H9 (cell line): ENCODE measurements at regions not wholly inside any gene's neighbourhood (a gene's known extent, or its start where the extent isn't known, plus 50 kb on each side); places are given as distances from the start of the nearest gene placed in this dataset.

ENCODE experiments used
- DNase-seq: peaks from one replicate; pipeline ENCODE4 v3.0.0-alpha.2; 2017
- H2AFZ ChIP-seq: one replicate; pipeline ENCODE4 v1.6.1; 2013; ENCODE audit warnings: mild to moderate bottlenecking, low read length, control low read depth, moderate library complexity
- H2AK5ac ChIP-seq: 2 replicates; pipeline ENCODE4 v1.6.1; 2013; ENCODE audit warnings: low read length, control low read depth, mixed read lengths; ENCODE audit not compliant: insufficient read length
- H2BK120ac ChIP-seq: one replicate; pipeline ENCODE4 v1.6.1; 2013; ENCODE audit warnings: low read depth, mild to moderate bottlenecking, low read length, control low read depth, inconsistent platforms; ENCODE audit not compliant: poor library complexity, severe bottlenecking
- H2BK12ac ChIP-seq: 2 replicates; pipeline ENCODE4 v1.6.1; 2013; ENCODE audit warnings: low read length, control low read depth, mixed read lengths, low read depth; ENCODE audit not compliant: insufficient read length
- H2BK15ac ChIP-seq: 2 replicates; pipeline ENCODE4 v1.6.1; 2013; ENCODE audit warnings: low read depth, low read length, control low read depth
- H2BK20ac ChIP-seq: one replicate; pipeline ENCODE4 v1.6.1; 2013; ENCODE audit warnings: low read depth, mild to moderate bottlenecking, low read length, control low read depth, inconsistent platforms; ENCODE audit not compliant: poor library complexity, severe bottlenecking
- H2BK5ac ChIP-seq: 2 replicates; pipeline ENCODE4 v1.6.1; 2013; ENCODE audit warnings: low read length, control low read depth, mixed read lengths; ENCODE audit not compliant: insufficient read length
- H3K14ac ChIP-seq: 2 replicates; pipeline ENCODE4 v1.6.1; 2013; ENCODE audit warnings: low read length, control low read depth; ENCODE audit not compliant: insufficient read depth
- H3K18ac ChIP-seq: 2 replicates; pipeline ENCODE4 v1.6.1; 2013; ENCODE audit warnings: low read depth, mild to moderate bottlenecking, mixed read lengths, low read length, control low read depth; ENCODE audit not compliant: insufficient read length
- H3K23ac ChIP-seq: 2 replicates; pipeline ENCODE4 v1.6.1; 2013; ENCODE audit warnings: low read length, control low read depth, mixed read lengths, low read depth; ENCODE audit not compliant: insufficient read length
- H3K23me2 ChIP-seq: 2 replicates; pipeline ENCODE4 v1.6.1; 2013; ENCODE audit warnings: low read depth, mild to moderate bottlenecking, mixed read lengths, low read length, control low read depth; ENCODE audit not compliant: insufficient read length, poor library complexity, severe bottlenecking
- H3K27ac ChIP-seq: 2 replicates; pipeline ENCODE4 v1.5.1; 2013; ENCODE audit warnings: low read length, control low read depth, mixed read lengths, low read depth; ENCODE audit not compliant: insufficient read length
- H3K27me3 ChIP-seq: 2 replicates; pipeline ENCODE4 v1.6.1; 2013; ENCODE audit warnings: low read length, control low read depth, inconsistent platforms; ENCODE audit not compliant: insufficient read depth
- H3K4ac ChIP-seq: 2 replicates; pipeline ENCODE4 v1.6.1; 2013; ENCODE audit warnings: low read depth, mild to moderate bottlenecking, control low read depth, inconsistent platforms, low read length, moderate library complexity
- H3K4me1 ChIP-seq: 2 replicates; pipeline ENCODE4 v1.6.1; 2013; ENCODE audit warnings: low read length, control low read depth, inconsistent platforms; ENCODE audit not compliant: insufficient read depth
- H3K4me2 ChIP-seq: 2 replicates; pipeline ENCODE4 v1.6.1; 2013; ENCODE audit warnings: low read length, control low read depth, mixed read lengths; ENCODE audit not compliant: insufficient read length, insufficient read depth
- H3K56ac ChIP-seq: 2 replicates; pipeline ENCODE4 v1.6.1; 2013; ENCODE audit warnings: low read depth, mild to moderate bottlenecking, mixed read lengths, low read length, control low read depth; ENCODE audit not compliant: insufficient read length
- H3K79me1 ChIP-seq: 2 replicates; pipeline ENCODE4 v1.6.1; 2013; ENCODE audit warnings: low read depth, mild to moderate bottlenecking, moderate library complexity, low read length, control low read depth, inconsistent platforms; ENCODE audit not compliant: insufficient read depth, poor library complexity, severe bottlenecking
- H3K79me2 ChIP-seq: 2 replicates; pipeline ENCODE4 v1.6.1; 2013; ENCODE audit warnings: low read length, control low read depth, inconsistent platforms; ENCODE audit not compliant: insufficient read depth
- H3K9ac ChIP-seq: 2 replicates; pipeline ENCODE4 v1.6.1; 2013; ENCODE audit warnings: low read length, control low read depth, mixed read lengths; ENCODE audit not compliant: insufficient read length; ENCODE audit errors: extremely low read depth
- H3K9me3 ChIP-seq: one replicate; pipeline ENCODE4 v1.6.1; 2013; ENCODE audit warnings: low read depth, low read length, inconsistent platforms; ENCODE audit not compliant: control insufficient read depth
- H3T11ph ChIP-seq: one replicate; pipeline ENCODE4 v1.6.1; 2013; ENCODE audit warnings: mild to moderate bottlenecking, low read length, control low read depth, inconsistent platforms
- H4K20me1 ChIP-seq: one replicate; pipeline ENCODE4 v1.6.1; 2013; ENCODE audit not compliant: control insufficient read depth, insufficient read length, insufficient read depth
- H4K5ac ChIP-seq: 2 replicates; pipeline ENCODE4 v1.6.1; 2013; ENCODE audit warnings: low read depth, mild to moderate bottlenecking, mixed read lengths, low read length, control low read depth; ENCODE audit not compliant: insufficient read length
- H4K8ac ChIP-seq: replicated peaks from 2 replicates; pipeline ENCODE4 v1.6.1; 2013; ENCODE audit warnings: low read length, control low read depth, mixed read lengths, low read depth; ENCODE audit not compliant: insufficient read length
- H4K91ac ChIP-seq: 2 replicates; pipeline ENCODE4 v1.6.1; 2013; ENCODE audit warnings: low read depth, mild to moderate bottlenecking, moderate library complexity, mixed read lengths, low read length, control low read depth; ENCODE audit not compliant: insufficient read length
- H3K27ac Mint-ChIP-seq, 3 experiments: 2 replicates in 2 of 3; 3 replicates in 1 of 3; pipeline ENCODE4 v1.8.0; 2020 to 2021; ENCODE audit warnings: mixed read lengths in 3 of 3, mild to moderate bottlenecking in 1 of 3, moderate library complexity in 1 of 3
- H3K27me3 Mint-ChIP-seq: 2 replicates; pipeline ENCODE4 v1.8.0; 2021; ENCODE audit warnings: low read depth, mild to moderate bottlenecking, moderate library complexity, mixed read lengths
- H3K36me3 Mint-ChIP-seq, 3 experiments: 2 replicates in 2 of 3; 3 replicates in 1 of 3; pipeline ENCODE4 v1.8.0; 2020 to 2021; ENCODE audit warnings: low read depth in 3 of 3, mixed read lengths in 3 of 3; ENCODE audit not compliant: insufficient read depth in 1 of 3
- H3K4me1 Mint-ChIP-seq, 2 experiments: 2 replicates each; pipeline ENCODE4 v1.8.0; 2020; ENCODE audit warnings: mixed read lengths in 2 of 2
- H3K4me3 Mint-ChIP-seq, 2 experiments: 2 replicates in 1 of 2; 3 replicates in 1 of 2; pipeline ENCODE4 v1.8.0; 2020 to 2021; ENCODE audit warnings: mild to moderate bottlenecking in 2 of 2, mixed read lengths in 2 of 2, moderate library complexity in 1 of 2
- H3K9me3 Mint-ChIP-seq, 2 experiments: 2 replicates in 1 of 2; 3 replicates in 1 of 2; pipeline ENCODE4 v1.8.0; 2020; ENCODE audit warnings: mild to moderate bottlenecking in 2 of 2, mixed read lengths in 2 of 2, moderate library complexity in 1 of 2
- CTCF ChIP-seq: fragments of 200-600 bp; sonication (generic); conservative IDR thresholded peaks from 3 replicates; pipeline ENCODE4 v1.8.0; 2021; ENCODE audit warnings: antibody characterized with exemption, mild to moderate bottlenecking
- WGBS: extraction: QIAGEN DNeasy Blood & Tissue Kit; methylation state at CpG from one replicate; pipeline ENCODE4 v1.1.7; 2013; ENCODE audit warnings: missing lambda C conversion rate, low lambda C conversion rate, mixed read lengths; ENCODE audit not compliant: insufficient read length; ENCODE audit errors: extremely low coverage; 5-methylcytosine and 5-hydroxymethylcytosine counted together

DNA sequence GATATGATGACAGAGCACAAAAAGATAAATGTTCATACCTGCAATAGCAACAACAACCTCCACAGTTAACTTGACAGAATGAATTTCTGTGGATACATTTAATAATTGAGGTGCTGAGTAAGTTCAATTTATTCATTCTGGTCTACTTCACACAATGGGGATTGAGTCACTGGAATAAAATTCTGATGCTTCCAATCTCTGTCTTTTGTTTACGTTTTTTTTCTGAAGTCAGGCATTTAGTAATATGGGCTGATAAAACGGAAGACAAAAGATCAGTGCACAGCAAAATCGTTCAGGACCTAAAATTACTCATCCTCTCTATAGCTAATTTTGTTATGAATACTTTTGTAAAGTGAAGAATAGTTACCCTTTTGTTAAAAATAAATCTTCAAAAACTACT, 565.9 kb upstream of the CCDC54 start:
- Histone ChIP-seq H4K8ac (no peak overlapping the region), H2BK20ac (no peak overlapping the region), H3K9ac (no peak overlapping the region), H3K56ac (no peak overlapping the region), H3K4me1 (no peaks in the 10 kb centered on the region), H4K20me1 (no peaks in the 10 kb centered on the region), H3K79me1 (no peaks in the 10 kb centered on the region), H3K9me3 (no peaks in the 10 kb centered on the region), H2BK120ac (no peak overlapping the region), H3K27ac (no peak overlapping the region), H3T11ph (no peak overlapping the region), H3K79me2 (no peaks in the 10 kb centered on the region), H2BK15ac (no peak overlapping the region), H4K91ac (no peak overlapping the region), H3K18ac (no peak overlapping the region), H3K23ac (no peak overlapping the region), H2BK5ac (no peak overlapping the region), H3K4me2 (no peak overlapping the region), H3K23me2 (no peaks in the 10 kb centered on the region), H3K14ac (no peak overlapping the region), H2AK5ac (no peak overlapping the region), H3K27me3 (no peaks in the 10 kb centered on the region), H2AFZ (no peak overlapping the region), H4K5ac (no peak overlapping the region), H2BK12ac (no peak overlapping the region), H3K4ac (no peak overlapping the region)
- no peak overlapping the region for H3K27ac Mint-ChIP-seq
- H3K4me3 Mint-ChIP-seq = no peak overlapping the region
- DNase-seq = no peak
- no peaks in the 10 kb centered on the region for H3K27me3 Mint-ChIP-seq
- no CpG with 5 or more reads among the region's 3 CpGs for WGBS
- H3K4me1 Mint-ChIP-seq = no peaks in the 10 kb centered on the region
- peaks cover 0 to 2% (median 0%) of the 10 kb centered on the region in 3 experiments; a peak in 2 of 7 replicates for H3K36me3 Mint-ChIP-seq
- H3K9me3 Mint-ChIP-seq = no peaks in the 10 kb centered on the region; a peak in 1 of 5 replicates
- TF ChIP-seq CTCF = no peak
